ENCODE measurements at regions not wholly inside any gene's neighbourhood (a gene's known extent, or its start where the extent isn't known, plus 50 kb on each side); places are given as distances from the start of the nearest gene placed in this dataset.

- Mint-ChIP-seq H3K27ac (no peak overlapping the region), H3K4me3 (no peak overlapping the region), H3K27me3 (peaks cover 16% of the 10 kb centered on the region), H3K36me3 (no peaks in the 10 kb centered on the region), H3K9me3 (no peaks in the 10 kb centered on the region), H3K4me1 (no peaks in the 10 kb centered on the region)
- DNase-seq (ENCODE audit: low spot score in 2 of 2), result no peak
- no peak for ATAC-seq (ENCODE audit: low read depth)
These were observed 50.6 kb upstream of the SLC45A1 start for GRCh38 chr1:8267307-8267706.

GRCh38 chr1:8266436-8267165, 51.3 kb upstream of the SLC45A1 start:
- Mint-ChIP-seq H3K9me3 (no peaks in the 10 kb centered on the region), H3K27ac (no peak overlapping the region), H3K36me3 (no peaks in the 10 kb centered on the region), H3K4me1 (no peaks in the 10 kb centered on the region), H3K4me3 (no peak overlapping the region), H3K27me3 (peaks cover 16% of the 10 kb centered on the region)
- DNase-seq (ENCODE audit: low spot score in 2 of 2) (no peak), ATAC-seq (ENCODE audit: low read depth) (no peak)

- Mint-ChIP-seq H3K4me3 (no peak overlapping the region), H3K9me3 (no peaks in the 10 kb centered on the region), H3K4me1 (no peaks in the 10 kb centered on the region), H3K36me3 (no peaks in the 10 kb centered on the region), H3K27me3 (peaks cover 10% of the 10 kb centered on the region), H3K27ac (no peak overlapping the region)
- DNase-seq (ENCODE audit: low spot score in 2 of 2) (no peak), ATAC-seq (ENCODE audit: low read depth) (no peak)
These were observed 54.1 kb upstream of the SLC45A1 start for GRCh38 chr1:8263791-8264190.

GRCh38 chr1:8261398-8261762, 56.5 kb upstream of the SLC45A1 start:
- H3K4me1 Mint-ChIP-seq, result no peaks in the 10 kb centered on the region
- no peak overlapping the region for H3K4me3 Mint-ChIP-seq
- peaks cover 8% of the 10 kb centered on the region for H3K27me3 Mint-ChIP-seq
- H3K36me3 Mint-ChIP-seq, result no peaks in the 10 kb centered on the region
- no peak for DNase-seq (ENCODE audit: low spot score in 2 of 2)
- ATAC-seq (ENCODE audit: low read depth), result no peak
- no peak overlapping the region for H3K27ac Mint-ChIP-seq
- H3K9me3 Mint-ChIP-seq, result no peaks in the 10 kb centered on the region

- no peaks in the 10 kb centered on the region for H3K4me1 Mint-ChIP-seq
- H3K27ac Mint-ChIP-seq, result no peak overlapping the region
- H3K27me3 Mint-ChIP-seq, result peaks cover 10% of the 10 kb centered on the region
- no peak overlapping the region for H3K4me3 Mint-ChIP-seq
- DNase-seq (ENCODE audit: low spot score in 2 of 2) (no peak), ATAC-seq (ENCODE audit: low read depth) (no peak)
- H3K9me3 Mint-ChIP-seq, result no peaks in the 10 kb centered on the region
- no peaks in the 10 kb centered on the region for H3K36me3 Mint-ChIP-seq
These were observed 58.2 kb upstream of the SLC45A1 start for GRCh38 chr1:8259498-8260290.

GRCh38 chr1:8257621-8258020, 60.3 kb upstream of the SLC45A1 start:
- H3K9me3 Mint-ChIP-seq, result no peaks in the 10 kb centered on the region
- no peak overlapping the region for H3K4me3 Mint-ChIP-seq
- H3K4me1 Mint-ChIP-seq, result no peaks in the 10 kb centered on the region
- DNase-seq (ENCODE audit: low spot score in 2 of 2) (no peak), ATAC-seq (ENCODE audit: low read depth) (no peak)
- H3K27ac Mint-ChIP-seq, result no peak overlapping the region
- peaks cover 10% of the 10 kb centered on the region for H3K27me3 Mint-ChIP-seq
- no peaks in the 10 kb centered on the region for H3K36me3 Mint-ChIP-seq

GRCh38 chr1:8256321-8256720, 61.6 kb upstream of the SLC45A1 start:
- Mint-ChIP-seq H3K4me3 (no peak overlapping the region), H3K4me1 (no peaks in the 10 kb centered on the region), H3K36me3 (no peaks in the 10 kb centered on the region), H3K27me3 (peaks cover 10% of the 10 kb centered on the region), H3K27ac (no peak overlapping the region), H3K9me3 (no peaks in the 10 kb centered on the region)
- DNase-seq (ENCODE audit: low spot score in 2 of 2) (no peak), ATAC-seq (ENCODE audit: low read depth) (no peak)

- Mint-ChIP-seq H3K27me3 (peaks cover 8% of the 10 kb centered on the region), H3K9me3 (no peaks in the 10 kb centered on the region), H3K36me3 (no peaks in the 10 kb centered on the region), H3K27ac (no peak overlapping the region), H3K4me1 (no peaks in the 10 kb centered on the region), H3K4me3 (no peak overlapping the region)
- DNase-seq (ENCODE audit: low spot score in 2 of 2), result no peak
- no peak for ATAC-seq (ENCODE audit: low read depth)
These were observed 62.2 kb upstream of the SLC45A1 start for GRCh38 chr1:8255712-8256111.

GRCh38 chr1:8252266-8252951, 65.5 kb upstream of the SLC45A1 start:
- Mint-ChIP-seq H3K4me1 (no peaks in the 10 kb centered on the region), H3K9me3 (no peaks in the 10 kb centered on the region), H3K27ac (no peak overlapping the region), H3K36me3 (no peaks in the 10 kb centered on the region), H3K4me3 (no peak overlapping the region), H3K27me3 (peaks cover 5% of the 10 kb centered on the region)
- ATAC-seq (ENCODE audit: low read depth) (no peak), DNase-seq (ENCODE audit: low spot score in 2 of 2) (no peak)

GRCh38 chr1:8251635-8252034, 66.3 kb upstream of the SLC45A1 start:
- no peaks in the 10 kb centered on the region for H3K9me3 Mint-ChIP-seq
- no peaks in the 10 kb centered on the region for H3K36me3 Mint-ChIP-seq
- no peak for DNase-seq (ENCODE audit: low spot score in 2 of 2)
- no peaks in the 10 kb centered on the region for H3K4me1 Mint-ChIP-seq
- H3K4me3 Mint-ChIP-seq, result no peak overlapping the region
- H3K27me3 Mint-ChIP-seq, result peaks cover 3% of the 10 kb centered on the region
- ATAC-seq (ENCODE audit: low read depth), result no peak
- H3K27ac Mint-ChIP-seq, result no peak overlapping the region

GRCh38 chr1:8249838-8250237, 68.1 kb upstream of the SLC45A1 start:
- ATAC-seq (ENCODE audit: low read depth) (no peak), DNase-seq (ENCODE audit: low spot score in 2 of 2) (no peak)
- no peak overlapping the region for H3K4me3 Mint-ChIP-seq
- H3K36me3 Mint-ChIP-seq, result no peaks in the 10 kb centered on the region
- no peaks in the 10 kb centered on the region for H3K4me1 Mint-ChIP-seq
- no peaks in the 10 kb centered on the region for H3K9me3 Mint-ChIP-seq
- no peak overlapping the region for H3K27ac Mint-ChIP-seq
- no peaks in the 10 kb centered on the region for H3K27me3 Mint-ChIP-seq

- no peak for DNase-seq (ENCODE audit: low spot score in 2 of 2)
- Mint-ChIP-seq H3K4me1 (no peaks in the 10 kb centered on the region), H3K9me3 (no peaks in the 10 kb centered on the region), H3K27ac (no peak overlapping the region), H3K27me3 (no peaks in the 10 kb centered on the region), H3K36me3 (no peaks in the 10 kb centered on the region), H3K4me3 (no peak overlapping the region)
- no peak for ATAC-seq (ENCODE audit: low read depth)
These were observed 70.0 kb upstream of the SLC45A1 start for GRCh38 chr1:8247811-8248436.

GRCh38 chr1:8244304-8244703, 73.6 kb upstream of the SLC45A1 start:
- DNase-seq (ENCODE audit: low spot score in 2 of 2) (no peak), ATAC-seq (ENCODE audit: low read depth) (no peak)
- H3K4me1 Mint-ChIP-seq, result no peaks in the 10 kb centered on the region
- H3K27me3 Mint-ChIP-seq, result peaks cover 8% of the 10 kb centered on the region
- no peak overlapping the region for H3K4me3 Mint-ChIP-seq
- no peaks in the 10 kb centered on the region for H3K9me3 Mint-ChIP-seq
- H3K36me3 Mint-ChIP-seq, result no peaks in the 10 kb centered on the region
- H3K27ac Mint-ChIP-seq, result no peak overlapping the region

GRCh38 chr1:8242498-8242897, 75.4 kb upstream of the SLC45A1 start:
- Mint-ChIP-seq H3K36me3 (no peaks in the 10 kb centered on the region), H3K4me3 (no peak overlapping the region), H3K4me1 (no peaks in the 10 kb centered on the region), H3K27ac (no peak overlapping the region), H3K9me3 (no peaks in the 10 kb centered on the region), H3K27me3 (peaks cover 10% of the 10 kb centered on the region)
- DNase-seq (ENCODE audit: low spot score in 2 of 2), result no peak
- no peak for ATAC-seq (ENCODE audit: low read depth)

Measured in memory B cell (primary cell).